AG04450 (cell line): ENCODE measurements at regions not wholly inside any gene's neighbourhood (a gene's known extent, or its start where the extent isn't known, plus 50 kb on each side); places are given as distances from the start of the nearest gene placed in this dataset.
A peak's percentile ranks its signal among the peaks of the same experiment; 100 is the strongest.

Experiments
- CTCF ChIA-PET: fragments of 300-600, 350-600 bp; formaldehyde crosslinking; extraction: SDS; loops from one replicate; lab custom pipeline; 2022; ENCODE audit warnings: antibody characterized with exemption, inconsistent platforms; lab: Charles Lee
- POLR2A ChIA-PET: fragments of 350-600 bp; formaldehyde crosslinking; extraction: SDS; loops from one replicate; lab custom pipeline; 2021; ENCODE audit warnings: antibody characterized with exemption, inconsistent platforms; lab: Yijun Ruan, JAX
- DNase-seq: peaks from one replicate; pipeline ENCODE4 v3.0.0-alpha.2; 2011; ENCODE audit warnings: low read depth, low spot score
- H3K27ac ChIP-seq: one replicate; pipeline ENCODE4 v1.5.1; 2012; ENCODE audit warnings: low read depth, low read length, control low read depth
- H3K27me3 ChIP-seq: one replicate; pipeline ENCODE4 v1.6.0; 2012; ENCODE audit warnings: low read length; ENCODE audit not compliant: control insufficient read depth, insufficient read depth
- H3K4me3 ChIP-seq: 2 replicates; pipeline ENCODE4 v1.5.1; 2011; ENCODE audit warnings: mild to moderate bottlenecking, low read depth, low read length, control low read depth
- H3K9me3 ChIP-seq: 2 replicates; pipeline ENCODE4 v1.5.1; 2012; ENCODE audit warnings: low read length; ENCODE audit not compliant: control insufficient read depth, insufficient read depth
- TF ChIP-seq, protein P1 (sequence below): IDR thresholded peaks from 2 replicates; pipeline ENCODE4 v1.5.1; 2011; ENCODE audit warnings: low read depth, low read length, control low read depth, inconsistent platforms

DNA sequence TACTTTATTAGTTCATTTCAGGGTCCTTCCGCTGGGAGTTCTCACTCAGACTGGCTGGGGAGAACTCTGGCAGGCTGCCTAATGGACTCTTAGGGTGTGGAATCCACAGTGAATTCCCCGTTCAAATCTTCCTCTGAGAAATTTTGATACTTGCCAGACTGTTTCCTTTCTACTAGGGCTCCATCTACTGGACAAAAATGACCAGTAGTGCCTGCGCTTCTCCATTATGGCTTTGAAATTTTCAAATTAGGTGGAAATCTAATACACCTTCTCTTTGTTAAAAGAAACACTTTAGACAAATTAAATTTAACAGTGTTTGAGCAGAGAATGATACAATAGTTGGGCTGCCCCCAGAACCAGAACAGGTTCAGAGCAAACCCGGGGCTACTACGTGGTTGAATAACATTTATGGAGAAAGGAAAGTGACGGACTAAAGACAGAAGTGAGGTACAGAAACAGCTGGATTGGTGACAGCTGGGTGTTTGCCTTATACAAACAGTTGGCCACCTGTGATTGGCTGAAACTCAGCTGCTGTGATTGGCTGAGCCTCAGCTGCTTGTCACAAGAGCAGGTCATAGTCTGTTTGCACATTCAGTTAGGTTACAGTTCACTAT is 52.9 kb upstream of the FDX1 start:
- DNase-seq: peak; percentile 50
- POLR2A ChIA-PET: no interaction called here
- Histone ChIP-seq H3K4me3 (no peak overlapping the region), H3K9me3 (no peaks in the 10 kb centered on the region), H3K27me3 (no peaks in the 10 kb centered on the region), H3K27ac (no peak overlapping the region)
- CTCF ChIA-PET: interaction anchor here (0.6 to 2.1 kb wide), 24 partner anchors 9 to 749 kb away, joined by 3 to 82 read pairs (median 4); no protein-coding TSS in a partner anchor
- TF ChIP-seq, protein P1, sequence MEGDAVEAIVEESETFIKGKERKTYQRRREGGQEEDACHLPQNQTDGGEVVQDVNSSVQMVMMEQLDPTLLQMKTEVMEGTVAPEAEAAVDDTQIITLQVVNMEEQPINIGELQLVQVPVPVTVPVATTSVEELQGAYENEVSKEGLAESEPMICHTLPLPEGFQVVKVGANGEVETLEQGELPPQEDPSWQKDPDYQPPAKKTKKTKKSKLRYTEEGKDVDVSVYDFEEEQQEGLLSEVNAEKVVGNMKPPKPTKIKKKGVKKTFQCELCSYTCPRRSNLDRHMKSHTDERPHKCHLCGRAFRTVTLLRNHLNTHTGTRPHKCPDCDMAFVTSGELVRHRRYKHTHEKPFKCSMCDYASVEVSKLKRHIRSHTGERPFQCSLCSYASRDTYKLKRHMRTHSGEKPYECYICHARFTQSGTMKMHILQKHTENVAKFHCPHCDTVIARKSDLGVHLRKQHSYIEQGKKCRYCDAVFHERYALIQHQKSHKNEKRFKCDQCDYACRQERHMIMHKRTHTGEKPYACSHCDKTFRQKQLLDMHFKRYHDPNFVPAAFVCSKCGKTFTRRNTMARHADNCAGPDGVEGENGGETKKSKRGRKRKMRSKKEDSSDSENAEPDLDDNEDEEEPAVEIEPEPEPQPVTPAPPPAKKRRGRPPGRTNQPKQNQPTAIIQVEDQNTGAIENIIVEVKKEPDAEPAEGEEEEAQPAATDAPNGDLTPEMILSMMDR: peak; percentile 87

DNA sequence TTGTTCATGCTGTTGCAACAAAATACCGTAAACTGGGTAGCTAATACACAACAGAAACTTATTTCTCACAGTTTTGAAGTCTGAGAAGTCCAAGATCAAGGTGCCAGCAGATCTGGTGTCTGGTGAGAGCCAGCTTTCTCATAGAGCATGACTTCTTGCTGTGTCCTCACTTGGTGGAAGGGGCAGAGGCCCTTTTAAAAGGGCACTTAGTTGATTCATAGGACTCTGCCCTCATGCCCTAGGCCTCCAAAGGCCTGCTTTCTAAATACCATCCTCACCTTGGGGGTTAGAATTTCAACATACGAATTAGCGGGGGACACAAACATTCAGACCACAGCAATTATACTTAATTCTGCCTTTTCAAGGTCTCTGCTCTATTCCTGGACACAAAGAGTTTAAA is 52.3 kb upstream of the FDX1 start:
- H3K9me3 ChIP-seq: no peaks in the 10 kb centered on the region
- POLR2A ChIA-PET: no interaction called here
- H3K27me3 ChIP-seq: no peaks in the 10 kb centered on the region
- H3K27ac ChIP-seq: no peak overlapping the region
- no peak overlapping the region for H3K4me3 ChIP-seq
- CTCF ChIA-PET: interaction anchor here (0.6 to 2.1 kb wide), 24 partner anchors 10 to 748 kb away, joined by 3 to 82 read pairs (median 4); no protein-coding TSS in a partner anchor
- TF ChIP-seq, protein P1: no peak
- DNase-seq: no peak

DNA sequence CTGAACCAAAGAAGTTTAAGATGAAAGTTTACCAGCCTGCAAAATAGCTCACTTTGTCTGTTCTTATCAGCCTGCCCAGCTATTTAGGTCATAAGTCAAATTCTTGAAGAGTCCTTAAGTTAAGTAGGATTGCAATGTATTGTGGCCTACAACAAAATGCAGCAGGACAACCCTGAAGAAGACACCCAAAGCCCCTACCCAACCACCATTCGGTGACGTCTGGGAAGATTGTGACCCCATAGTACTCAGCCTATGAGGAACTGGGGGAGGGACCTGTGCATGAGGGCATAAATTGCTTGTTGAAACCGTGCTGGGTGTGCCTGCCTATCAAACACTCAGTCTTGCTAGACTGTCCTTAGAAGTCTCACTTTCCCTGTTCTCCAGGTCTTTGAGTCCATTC is 50.5 kb upstream of the FDX1 start:
- Histone ChIP-seq H3K27ac (no peak overlapping the region), H3K27me3 (no peaks in the 10 kb centered on the region), H3K9me3 (no peaks in the 10 kb centered on the region), H3K4me3 (no peak overlapping the region)
- DNase-seq: no peak
- POLR2A ChIA-PET: no interaction called here
- TF ChIP-seq, protein P1: no peak
- CTCF ChIA-PET: interaction anchor here (0.6 kb wide), 1 partner anchor 234 kb away, joined by 3 read pairs; no protein-coding TSS in a partner anchor

DNA sequence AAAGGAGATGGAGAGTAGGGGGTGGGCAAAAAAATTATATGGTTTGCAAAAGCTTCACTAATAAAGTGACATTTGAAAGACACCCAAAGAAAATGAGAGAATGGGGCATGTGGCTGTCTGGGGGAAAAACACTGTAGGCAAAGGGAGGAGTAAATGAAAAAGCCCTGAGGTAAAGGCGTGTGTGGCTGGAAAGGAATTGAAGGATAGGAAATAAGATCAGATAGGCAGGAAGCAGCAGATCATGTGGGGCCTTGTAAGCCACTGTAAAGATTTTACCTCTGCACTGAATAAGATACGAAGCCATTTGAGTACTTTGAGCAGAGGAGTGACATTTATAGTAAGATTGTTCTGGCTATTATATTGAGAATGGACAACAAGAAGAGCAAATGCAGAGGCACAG is 49.8 kb upstream of the FDX1 start:
- ChIA-PET CTCF (no interaction called here), POLR2A (no interaction called here)
- H3K9me3 ChIP-seq: no peaks in the 10 kb centered on the region

More for the DNA sequence above, 49.8 kb upstream of the FDX1 start:
- no peaks in the 10 kb centered on the region for H3K27me3 ChIP-seq
- TF ChIP-seq, protein P1: no peak
- DNase-seq: no peak
- no peak overlapping the region for H3K4me3 ChIP-seq
- no peak overlapping the region for H3K27ac ChIP-seq
